ENCODE measurements at regions not wholly inside any gene's neighbourhood (a gene's known extent, or its start where the extent isn't known, plus 50 kb on each side); places are given as distances from the start of the nearest gene placed in this dataset.

DNA sequence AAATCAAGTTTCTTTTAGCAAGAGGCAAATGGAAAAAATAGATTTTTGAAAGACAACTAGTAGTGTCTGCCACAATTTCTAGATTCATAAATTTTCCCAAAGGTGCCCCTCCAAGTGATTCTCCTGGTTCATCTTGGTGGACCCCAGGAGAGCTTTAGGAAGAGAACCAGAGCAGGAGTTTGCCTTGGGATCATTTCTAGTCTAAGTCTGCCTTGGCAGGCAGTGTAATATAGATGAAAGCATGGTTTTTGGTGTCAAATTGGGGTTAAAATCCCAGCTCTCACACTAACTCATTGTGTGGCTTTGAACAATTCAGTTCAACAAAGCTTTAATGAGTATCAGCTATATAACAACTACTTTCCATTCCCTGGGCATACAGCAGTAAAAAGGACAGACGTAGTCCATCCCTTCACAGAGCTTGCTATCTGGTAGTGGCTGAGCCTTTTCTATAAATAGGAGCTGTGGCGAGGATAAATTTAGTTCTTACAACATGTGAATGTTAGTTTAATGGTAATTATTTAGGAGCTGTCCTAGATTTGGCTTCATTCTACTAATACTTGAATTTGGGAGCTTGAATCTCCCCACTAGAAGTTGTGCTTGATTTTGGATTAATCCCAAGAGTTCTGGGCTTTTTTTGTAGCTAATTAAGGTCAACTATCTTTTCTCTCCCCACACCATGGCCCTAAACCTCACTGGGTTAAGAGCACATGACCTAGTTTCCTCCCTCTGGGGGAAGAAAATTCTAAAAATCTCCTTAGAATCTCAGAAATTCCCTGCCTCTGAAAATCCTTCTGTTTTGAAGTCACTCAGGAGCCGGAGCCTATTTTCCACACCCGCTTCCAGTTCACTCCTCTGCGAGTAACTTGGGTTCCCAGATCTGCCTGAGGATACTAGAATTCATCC, 197.8 kb downstream of the PCSK1 start:
- H3K27me3 ChIP-seq: no peaks in the 10 kb centered on the region
- H3K36me3 ChIP-seq: no peaks in the 10 kb centered on the region
- H3K4me3 ChIP-seq: no peak overlapping the region
- H3K27ac ChIP-seq: peak overlapping the region in 2 of 4 donors; percentile 68 to 71
- peaks cover 0 to 9% (median 0%) of the 10 kb centered on the region in 4 donors for H3K9me3 ChIP-seq
- H3K4me1 ChIP-seq: peaks cover 0 to 9% (median 0%) of the 10 kb centered on the region in 4 donors
- WGBS, 2 donors: 39 to 40% methylated on average over 5 of the region's 5 CpGs
- TF ChIP-seq EP300 (IDR thresholded peaks at IDR 0.05) (no peak), POLR2A (IDR thresholded peaks at IDR 0.05) (no peak)
- TF ChIP-seq, protein P1, sequence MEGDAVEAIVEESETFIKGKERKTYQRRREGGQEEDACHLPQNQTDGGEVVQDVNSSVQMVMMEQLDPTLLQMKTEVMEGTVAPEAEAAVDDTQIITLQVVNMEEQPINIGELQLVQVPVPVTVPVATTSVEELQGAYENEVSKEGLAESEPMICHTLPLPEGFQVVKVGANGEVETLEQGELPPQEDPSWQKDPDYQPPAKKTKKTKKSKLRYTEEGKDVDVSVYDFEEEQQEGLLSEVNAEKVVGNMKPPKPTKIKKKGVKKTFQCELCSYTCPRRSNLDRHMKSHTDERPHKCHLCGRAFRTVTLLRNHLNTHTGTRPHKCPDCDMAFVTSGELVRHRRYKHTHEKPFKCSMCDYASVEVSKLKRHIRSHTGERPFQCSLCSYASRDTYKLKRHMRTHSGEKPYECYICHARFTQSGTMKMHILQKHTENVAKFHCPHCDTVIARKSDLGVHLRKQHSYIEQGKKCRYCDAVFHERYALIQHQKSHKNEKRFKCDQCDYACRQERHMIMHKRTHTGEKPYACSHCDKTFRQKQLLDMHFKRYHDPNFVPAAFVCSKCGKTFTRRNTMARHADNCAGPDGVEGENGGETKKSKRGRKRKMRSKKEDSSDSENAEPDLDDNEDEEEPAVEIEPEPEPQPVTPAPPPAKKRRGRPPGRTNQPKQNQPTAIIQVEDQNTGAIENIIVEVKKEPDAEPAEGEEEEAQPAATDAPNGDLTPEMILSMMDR (IDR thresholded peaks at IDR 0.05): no peak
- no peak for DNase-seq (ENCODE audit: low spot score in 2 of 2)

DNA sequence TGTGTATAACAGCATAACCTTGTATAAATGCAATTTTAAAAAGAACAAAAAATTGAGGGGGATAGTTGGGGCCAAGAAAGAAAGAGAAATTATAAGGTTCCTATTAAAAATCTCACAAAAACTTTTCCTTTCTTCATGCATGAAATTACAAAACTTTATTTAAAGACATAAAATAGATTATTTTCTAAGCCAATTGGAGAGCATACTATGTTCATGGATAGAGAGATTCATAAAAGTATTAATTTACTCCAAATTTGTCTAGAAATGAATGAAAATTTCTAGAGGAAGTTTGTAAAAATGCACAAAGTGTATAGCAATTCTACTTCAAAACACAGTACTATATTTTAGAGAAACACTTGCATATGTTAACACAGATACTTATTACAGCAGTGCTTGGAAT, 200.4 kb downstream of the PCSK1 start:
- TF ChIP-seq EP300 (IDR thresholded peaks at IDR 0.05) (no peak), POLR2A (IDR thresholded peaks at IDR 0.05) (no peak)
- TF ChIP-seq, protein P1 (IDR thresholded peaks at IDR 0.05): no peak
- no peaks in the 10 kb centered on the region for H3K27me3 ChIP-seq
- peaks cover 0 to 9% (median 0%) of the 10 kb centered on the region in 4 donors for H3K9me3 ChIP-seq
- no peak overlapping the region for H3K27ac ChIP-seq
- H3K36me3 ChIP-seq: no peaks in the 10 kb centered on the region
- peaks cover 0 to 11% (median 0%) of the 10 kb centered on the region in 4 donors for H3K4me1 ChIP-seq
- no peak for DNase-seq (ENCODE audit: low spot score in 2 of 2)
- no peak overlapping the region for H3K4me3 ChIP-seq

DNA sequence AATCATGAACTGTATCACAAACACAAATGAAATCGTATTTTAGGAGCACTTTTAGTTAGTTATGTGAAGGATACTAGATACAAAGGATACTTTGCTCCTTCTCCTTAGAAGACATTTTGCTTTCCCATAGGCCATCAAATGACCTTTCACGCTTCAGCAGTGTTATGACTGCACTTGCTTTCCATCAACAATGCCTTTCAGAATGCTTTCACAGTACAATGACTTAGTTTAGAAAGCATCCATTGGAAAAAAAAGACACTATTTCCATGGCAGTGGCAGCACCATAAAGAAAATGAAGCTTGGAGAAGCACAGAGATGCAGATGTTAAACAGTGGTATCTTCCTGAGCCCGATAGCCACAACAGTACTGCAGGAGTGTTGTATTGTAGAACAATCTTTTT, 203.9 kb downstream of the PCSK1 start:
- no peak overlapping the region for H3K27ac ChIP-seq
- H3K36me3 ChIP-seq: no peaks in the 10 kb centered on the region
- no peak for DNase-seq (ENCODE audit: low spot score in 2 of 2)
- WGBS, 2 donors: 57 to 67% methylated on average over 3 of the region's 3 CpGs
- TF ChIP-seq, protein P1 (IDR thresholded peaks at IDR 0.05): no peak
- no peak for TF ChIP-seq POLR2A (IDR thresholded peaks at IDR 0.05)
- TF ChIP-seq EP300 (IDR thresholded peaks at IDR 0.05): no peak
- no peaks in the 10 kb centered on the region for H3K27me3 ChIP-seq
- H3K4me1 ChIP-seq: peaks cover 0 to 13% (median 0%) of the 10 kb centered on the region in 4 donors
- H3K9me3 ChIP-seq: peaks cover 0 to 9% (median 0%) of the 10 kb centered on the region in 4 donors
- no peak overlapping the region for H3K4me3 ChIP-seq

DNA sequence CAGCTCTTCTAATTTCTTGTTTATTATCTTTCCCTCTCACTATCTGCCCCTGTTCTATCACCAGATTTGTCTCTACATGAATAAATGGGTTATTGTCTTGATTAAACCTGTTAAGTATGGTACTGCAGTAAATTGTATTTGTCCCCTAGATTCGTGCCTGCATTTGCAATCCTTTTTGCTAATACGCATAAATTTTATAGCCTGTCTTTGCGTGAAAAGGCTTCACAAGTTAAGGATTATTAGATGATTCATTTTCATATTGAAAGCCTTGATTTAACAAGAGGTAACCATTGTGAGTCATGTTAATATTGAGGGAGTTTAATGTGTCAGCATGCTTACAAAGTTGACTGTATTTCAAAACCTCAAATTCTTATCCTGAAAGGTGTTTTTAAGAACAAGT, 204.6 kb downstream of the PCSK1 start:
- Histone ChIP-seq H3K4me3 (no peak overlapping the region), H3K9me3 (peaks cover 0 to 9% (median 0%) of the 10 kb centered on the region in 4 donors), H3K36me3 (no peaks in the 10 kb centered on the region), H3K27me3 (no peaks in the 10 kb centered on the region), H3K4me1 (peaks cover 0 to 13% (median 0%) of the 10 kb centered on the region in 4 donors), H3K27ac (no peak overlapping the region)
- WGBS, 2 donors: 88 to 93% methylated on average over 3 of the region's 3 CpGs
- DNase-seq (ENCODE audit: low spot score in 2 of 2): no peak
- TF ChIP-seq EP300 (IDR thresholded peaks at IDR 0.05) (no peak), POLR2A (IDR thresholded peaks at IDR 0.05) (no peak)
- TF ChIP-seq, protein P1 (IDR thresholded peaks at IDR 0.05): no peak

DNA sequence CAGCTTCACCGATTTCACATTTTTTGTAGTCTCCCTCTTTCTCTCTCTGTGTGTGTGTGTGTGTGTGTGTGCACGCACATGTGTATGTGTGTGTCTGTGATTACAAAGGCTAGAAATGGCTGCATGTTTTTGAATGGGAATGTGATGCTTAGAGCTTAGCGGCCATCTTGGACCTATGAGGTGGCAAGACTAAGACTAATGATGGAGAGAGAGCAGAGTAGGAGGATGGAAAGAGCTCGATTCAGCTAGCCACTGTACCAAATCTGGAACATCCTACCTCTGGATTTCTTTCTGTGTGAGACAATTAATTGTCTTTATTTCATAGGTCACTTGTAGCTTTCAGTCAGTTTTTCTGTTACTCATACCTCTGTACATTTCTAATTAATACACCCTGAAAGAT, 205.1 kb downstream of the PCSK1 start:
- no peaks in the 10 kb centered on the region for H3K36me3 ChIP-seq
- TF ChIP-seq, protein P1 (IDR thresholded peaks at IDR 0.05): no peak
- TF ChIP-seq POLR2A (IDR thresholded peaks at IDR 0.05) (no peak), EP300 (IDR thresholded peaks at IDR 0.05) (no peak)
- no peaks in the 10 kb centered on the region for H3K27me3 ChIP-seq
- H3K4me3 ChIP-seq: no peak overlapping the region
- DNase-seq (ENCODE audit: low spot score in 2 of 2): no peak
- H3K9me3 ChIP-seq: peaks cover 0 to 8% (median 0%) of the 10 kb centered on the region in 4 donors
- H3K27ac ChIP-seq: no peak overlapping the region
- 90% methylated on average over 4 of the region's 4 CpGs for WGBS, 2 donors
- H3K4me1 ChIP-seq: peaks cover 0 to 13% (median 0%) of the 10 kb centered on the region in 4 donors

All from tibial nerve (tissue), 4 donors.